ENCODE measurements at regions not wholly inside any gene's neighbourhood (a gene's known extent, or its start where the extent isn't known, plus 50 kb on each side); places are given as distances from the start of the nearest gene placed in this dataset.

- H3K36me3 ChIP-seq, result no peaks in the 10 kb centered on the region
- H3K27me3 ChIP-seq, result no peaks in the 10 kb centered on the region
- no peaks in the 10 kb centered on the region for H3K4me1 ChIP-seq (ENCODE audit: control insufficient read depth in 1 of 2, insufficient read depth in 1 of 2, low read depth in 1 of 2, low read length in 1 of 2)
- H3K4me3 ChIP-seq (ENCODE audit: low read depth in 1 of 2, low read length in 1 of 2), result no peak overlapping the region
- H3K27ac ChIP-seq, result no peak overlapping the region
- H3K9me3 ChIP-seq, result no peaks in the 10 kb centered on the region
- no peak for TF ChIP-seq CTCF (IDR thresholded peaks at IDR 0.05)
These were observed 484.4 kb downstream of the PLA2G4A start for GRCh38 chr1:187313115-187313514.

GRCh38 chr1:187326557-187326956, 497.8 kb downstream of the PLA2G4A start:
- Histone ChIP-seq H3K27me3 (no peaks in the 10 kb centered on the region), H3K36me3 (no peaks in the 10 kb centered on the region), H3K27ac (no peak overlapping the region), H3K4me1 (ENCODE audit: control insufficient read depth in 1 of 2, insufficient read depth in 1 of 2, low read depth in 1 of 2, low read length in 1 of 2) (no peaks in the 10 kb centered on the region), H3K9me3 (no peaks in the 10 kb centered on the region), H3K4me3 (ENCODE audit: low read depth in 1 of 2, low read length in 1 of 2) (no peak overlapping the region)
- TF ChIP-seq CTCF (IDR thresholded peaks at IDR 0.05), result no peak

- H3K4me3 ChIP-seq (ENCODE audit: low read depth in 1 of 2, low read length in 1 of 2), result no peak overlapping the region
- H3K4me1 ChIP-seq (ENCODE audit: control insufficient read depth in 1 of 2, insufficient read depth in 1 of 2, low read depth in 1 of 2, low read length in 1 of 2), result no peaks in the 10 kb centered on the region
- no peaks in the 10 kb centered on the region for H3K9me3 ChIP-seq
- no peak for TF ChIP-seq CTCF (IDR thresholded peaks at IDR 0.05)
- H3K27ac ChIP-seq, result no peak overlapping the region
- H3K36me3 ChIP-seq, result no peaks in the 10 kb centered on the region
- no peaks in the 10 kb centered on the region for H3K27me3 ChIP-seq
These were observed 507.9 kb downstream of the PLA2G4A start for GRCh38 chr1:187336441-187337168.

- Histone ChIP-seq H3K9me3 (no peaks in the 10 kb centered on the region), H3K27me3 (no peaks in the 10 kb centered on the region), H3K4me3 (ENCODE audit: low read depth in 1 of 2, low read length in 1 of 2) (no peak overlapping the region), H3K27ac (no peak overlapping the region), H3K4me1 (ENCODE audit: control insufficient read depth in 1 of 2, insufficient read depth in 1 of 2, low read depth in 1 of 2, low read length in 1 of 2) (no peaks in the 10 kb centered on the region), H3K36me3 (no peaks in the 10 kb centered on the region)
- TF ChIP-seq CTCF (IDR thresholded peaks at IDR 0.05), result no peak
These were observed 510.1 kb downstream of the PLA2G4A start for GRCh38 chr1:187338762-187339412.

GRCh38 chr1:187342495-187342894, 513.7 kb downstream of the PLA2G4A start:
- H3K36me3 ChIP-seq, result no peaks in the 10 kb centered on the region
- no peaks in the 10 kb centered on the region for H3K9me3 ChIP-seq
- H3K27me3 ChIP-seq, result no peaks in the 10 kb centered on the region
- no peak for TF ChIP-seq CTCF (IDR thresholded peaks at IDR 0.05)
- no peak overlapping the region for H3K27ac ChIP-seq
- H3K4me3 ChIP-seq (ENCODE audit: low read depth in 1 of 2, low read length in 1 of 2), result no peak overlapping the region
- no peaks in the 10 kb centered on the region for H3K4me1 ChIP-seq (ENCODE audit: control insufficient read depth in 1 of 2, insufficient read depth in 1 of 2, low read depth in 1 of 2, low read length in 1 of 2)

All from neutrophil (primary cell).